ENCODE measurements at regions not wholly inside any gene's neighbourhood (a gene's known extent, or its start where the extent isn't known, plus 50 kb on each side); places are given as distances from the start of the nearest gene placed in this dataset.
A peak's percentile ranks its signal among the peaks of the same experiment; 100 is the strongest.
"Not testable (repeated sequence)": the region's sequence is repeated elsewhere in the genome, so short reads cannot be mapped to it uniquely, and the experiment has no call there.

GRCh38 chr7:1357260-1357600 is 102.0 kb downstream of the MICALL2 start:
- not testable (repeated sequence) for DNase-seq (ENCODE audit: low read depth in 3 of 3, low spot score in 1 of 3)

- DNase-seq (ENCODE audit: low read depth in 3 of 3, low spot score in 1 of 3): no peak
These were observed 101.5 kb downstream of the MICALL2 start for GRCh38 chr7:1357601-1358271.

GRCh38 chr7:1358376-1359050 is 100.8 kb downstream of the MICALL2 start:
- DNase-seq (ENCODE audit: low read depth in 3 of 3, low spot score in 1 of 3): no peak

GRCh38 chr7:1359051-1359400 is 100.2 kb downstream of the MICALL2 start:
- DNase-seq (ENCODE audit: low read depth in 3 of 3, low spot score in 1 of 3): no peak

- no peak for DNase-seq (ENCODE audit: low read depth in 3 of 3, low spot score in 1 of 3)
These were observed 99.4 kb downstream of the MICALL2 start for GRCh38 chr7:1359681-1360485.

GRCh38 chr7:1360521-1360971 is 98.7 kb downstream of the MICALL2 start:
- no peak for DNase-seq (ENCODE audit: low read depth in 3 of 3, low spot score in 1 of 3)

GRCh38 chr7:1361016-1361755 is 98.1 kb downstream of the MICALL2 start:
- DNase-seq (ENCODE audit: low read depth in 3 of 3, low spot score in 1 of 3): no peak

GRCh38 chr7:1361756-1362125 is 97.5 kb downstream of the MICALL2 start:
- DNase-seq (ENCODE audit: low read depth in 3 of 3, low spot score in 1 of 3): no peak

- DNase-seq (ENCODE audit: low read depth in 3 of 3, low spot score in 1 of 3): no peak
These were observed 97.0 kb downstream of the MICALL2 start for GRCh38 chr7:1362301-1362700.

- no peak for DNase-seq (ENCODE audit: low read depth in 3 of 3, low spot score in 1 of 3)
These were observed 95.0 kb downstream of the MICALL2 start for GRCh38 chr7:1364068-1364905.

GRCh38 chr7:1364906-1365570 is 94.2 kb downstream of the MICALL2 start:
- DNase-seq (ENCODE audit: low read depth in 3 of 3, low spot score in 1 of 3): no peak

- DNase-seq (ENCODE audit: low read depth in 3 of 3, low spot score in 1 of 3): no peak
These were observed 93.4 kb downstream of the MICALL2 start for GRCh38 chr7:1365846-1366245.

- DNase-seq (ENCODE audit: low read depth in 3 of 3, low spot score in 1 of 3): no peak
These were observed 92.4 kb downstream of the MICALL2 start for GRCh38 chr7:1366801-1367405.

- DNase-seq (ENCODE audit: low read depth in 3 of 3, low spot score in 1 of 3): no peak
These were observed 91.6 kb downstream of the MICALL2 start for GRCh38 chr7:1367501-1368183.

GRCh38 chr7:1368184-1368681 is 91.0 kb downstream of the MICALL2 start:
- DNase-seq (ENCODE audit: low read depth in 3 of 3, low spot score in 1 of 3): no peak

GRCh38 chr7:1368682-1369571 is 90.3 kb downstream of the MICALL2 start:
- DNase-seq (ENCODE audit: low read depth in 3 of 3, low spot score in 1 of 3): peak in 1 of 3 donors; percentile 7

- DNase-seq (ENCODE audit: low read depth in 3 of 3, low spot score in 1 of 3): no peak
These were observed 89.2 kb downstream of the MICALL2 start for GRCh38 chr7:1369916-1370657.
